Kidney (tissue), 13 donors: ENCODE measurements at regions not wholly inside any gene's neighbourhood (a gene's known extent, or its start where the extent isn't known, plus 50 kb on each side); places are given as distances from the start of the nearest gene placed in this dataset.

Experiments used
- DNase-seq, 5 donors: peaks; one replicate each; pipeline ENCODE4 v3.0.0-alpha.2; 2013 to 2020
- FAIRE-seq: peaks from 2 replicates; lab custom pipeline; 2012; peaks lifted over from hg19 to GRCh38; lab: Jason Lieb, UNC
- H3K27ac ChIP-seq, 2 donors: one replicate each; pipeline ENCODE4 v1.7.0; 2013; ENCODE audit warnings: low read depth in 2 of 2, low read length in 2 of 2, inconsistent platforms in 1 of 2
- H3K27me3 ChIP-seq: one replicate; pipeline ENCODE4 v1.7.1; 2013; ENCODE audit warnings: low read length, inconsistent platforms; ENCODE audit not compliant: control insufficient read depth, insufficient read depth
- H3K36me3 ChIP-seq, 3 donors: one replicate each; pipeline versions ENCODE4 v1.7.0 to v1.7.1; 2013; ENCODE audit warnings: low read length in 3 of 3, control low read depth in 1 of 3, inconsistent platforms in 1 of 3; ENCODE audit not compliant: insufficient read depth in 3 of 3, control insufficient read depth in 2 of 3
- H3K4me1 ChIP-seq, 3 donors: one replicate each; pipeline versions ENCODE4 v1.7.0 to v1.7.1; 2013; ENCODE audit warnings: low read length in 3 of 3, inconsistent platforms in 1 of 3, low read depth in 1 of 3; ENCODE audit not compliant: control insufficient read depth in 2 of 3, insufficient read depth in 2 of 3
- H3K4me3 ChIP-seq, 3 donors: one replicate each; pipeline versions ENCODE4 v1.7.0 to v1.8.1; 2013; ENCODE audit warnings: low read length in 3 of 3, control low read depth in 1 of 3, inconsistent platforms in 1 of 3
- H3K9ac ChIP-seq, 3 donors: one replicate each; pipeline versions ENCODE4 v1.7.0 to v1.7.1; 2013; ENCODE audit warnings: low read length in 3 of 3, control low read depth in 1 of 3, inconsistent platforms in 1 of 3
- H3K9me3 ChIP-seq, 3 donors: one replicate each; pipeline versions ENCODE4 v1.7.0 to v1.7.1; 2013; ENCODE audit warnings: low read length in 3 of 3, control low read depth in 1 of 3, inconsistent platforms in 1 of 3; ENCODE audit not compliant: control insufficient read depth in 2 of 3, insufficient read depth in 1 of 3
- CTCF ChIP-seq: IDR thresholded peaks from 3 replicates; pipeline ENCODE4 v1.5.1; 2012; ENCODE audit warnings: mild to moderate bottlenecking, moderate library complexity, borderline replicate concordance; ENCODE audit not compliant: insufficient read depth; ENCODE audit errors: extremely low read depth
- intact Hi-C: fragments of 100-400 bp; cut with DNase I; formaldehyde crosslinking; loops from one replicate; pipeline ENCODE4 v1.11.1; 2022
- donor health status: control.
- donor health status: control.
- donor health status: control.
- donor health status: control.
- donor health status: control.
- donor health status: DM: yes; HTN: yes; CAD: no.
- donor health status: Normal renal cell carcinoma (clear cell type).

- Histone ChIP-seq H3K36me3 (no peaks in the 10 kb centered on the region), H3K9ac (no peak overlapping the region), H3K4me1 (no peaks in the 10 kb centered on the region), H3K27me3 (no peaks in the 10 kb centered on the region), H3K9me3 (no peaks in the 10 kb centered on the region), H3K4me3 (peak overlapping the region; percentile 20 to 51 (median 36)), H3K27ac (no peak overlapping the region)
- no peak for FAIRE-seq
- DNase-seq: peak in 4 of 5 donors; percentile 59 to 84 (median 68)
- intact Hi-C loops: no loop called here
- peak; percentile 44 for TF ChIP-seq CTCF
Observed at GRCh38 chr7:42843205-42843800, 68.6 kb downstream of the C7orf25 start.

- Histone ChIP-seq H3K36me3 (no peaks in the 10 kb centered on the region), H3K9ac (no peak overlapping the region), H3K4me1 (peaks cover 0 to 5% (median 5%) of the 10 kb centered on the region in 3 donors), H3K4me3 (no peak overlapping the region), H3K27me3 (no peaks in the 10 kb centered on the region), H3K9me3 (no peaks in the 10 kb centered on the region), H3K27ac (no peak overlapping the region)
- intact Hi-C loops: loop anchor here (10.0 kb wide), 1 partner anchor 860 kb away; no protein-coding TSS in a partner anchor
- FAIRE-seq (no peak), DNase-seq (no peak)
- no peak for TF ChIP-seq CTCF
Observed at GRCh38 chr7:42834676-42835075, 77.2 kb downstream of the C7orf25 start.

GRCh38 chr7:42833411-42833810, 78.5 kb downstream of the C7orf25 start:
- FAIRE-seq (no peak), DNase-seq (no peak)
- no peaks in the 10 kb centered on the region for H3K36me3 ChIP-seq
- no peak overlapping the region for H3K9ac ChIP-seq
- H3K4me3 ChIP-seq: no peak overlapping the region
- intact Hi-C loops: loop anchor here (10.0 kb wide), 1 partner anchor 859 kb away; no protein-coding TSS in a partner anchor
- H3K4me1 ChIP-seq: peaks cover 0 to 5% (median 5%) of the 10 kb centered on the region in 3 donors
- no peaks in the 10 kb centered on the region for H3K27me3 ChIP-seq
- no peak for TF ChIP-seq CTCF
- no peak overlapping the region for H3K27ac ChIP-seq
- H3K9me3 ChIP-seq: no peaks in the 10 kb centered on the region
